ENCODE measurements at regions not wholly inside any gene's neighbourhood (a gene's known extent, or its start where the extent isn't known, plus 50 kb on each side); places are given as distances from the start of the nearest gene placed in this dataset.

GRCh38 chrX:143935601-143936000 lies 51.7 kb downstream of the UBE2NL start:
- Histone ChIP-seq H3K4me1 (no peaks in the 10 kb centered on the region), H3K36me3 (ENCODE audit: control insufficient read depth, insufficient read depth, low read length) (no peaks in the 10 kb centered on the region), H3K9me3 (no peaks in the 10 kb centered on the region), H3K4me3 (ENCODE audit: low read depth, low read length) (no peak overlapping the region), H3K27me3 (replicated peaks; ENCODE audit: control insufficient read depth, insufficient read depth, low read length) (no peaks in the 10 kb centered on the region)
- H3K4me3 Mint-ChIP-seq (ENCODE audit: unreplicated experiment) = no peak overlapping the region
- ChIA-PET POLR2A (no interaction called here), CTCF (no interaction called here)
- no peaks in the 10 kb centered on the region for H3K27me3 Mint-ChIP-seq (ENCODE audit: insufficient read depth, unreplicated experiment)
- H3K4me1 Mint-ChIP-seq (ENCODE audit: low read depth, unreplicated experiment) = no peaks in the 10 kb centered on the region
- no peak overlapping the region for H3K27ac Mint-ChIP-seq (ENCODE audit: unreplicated experiment)
- no peaks in the 10 kb centered on the region for H3K36me3 Mint-ChIP-seq (ENCODE audit: insufficient read depth, unreplicated experiment)
- intact Hi-C loops (cut with micrococcal nuclease; ENCODE audit: unreplicated experiment) = no loop called here
- DNase-seq = no peak
- H3K9me3 Mint-ChIP-seq (ENCODE audit: unreplicated experiment) = no peaks in the 10 kb centered on the region
- TF ChIP-seq, protein P1, sequence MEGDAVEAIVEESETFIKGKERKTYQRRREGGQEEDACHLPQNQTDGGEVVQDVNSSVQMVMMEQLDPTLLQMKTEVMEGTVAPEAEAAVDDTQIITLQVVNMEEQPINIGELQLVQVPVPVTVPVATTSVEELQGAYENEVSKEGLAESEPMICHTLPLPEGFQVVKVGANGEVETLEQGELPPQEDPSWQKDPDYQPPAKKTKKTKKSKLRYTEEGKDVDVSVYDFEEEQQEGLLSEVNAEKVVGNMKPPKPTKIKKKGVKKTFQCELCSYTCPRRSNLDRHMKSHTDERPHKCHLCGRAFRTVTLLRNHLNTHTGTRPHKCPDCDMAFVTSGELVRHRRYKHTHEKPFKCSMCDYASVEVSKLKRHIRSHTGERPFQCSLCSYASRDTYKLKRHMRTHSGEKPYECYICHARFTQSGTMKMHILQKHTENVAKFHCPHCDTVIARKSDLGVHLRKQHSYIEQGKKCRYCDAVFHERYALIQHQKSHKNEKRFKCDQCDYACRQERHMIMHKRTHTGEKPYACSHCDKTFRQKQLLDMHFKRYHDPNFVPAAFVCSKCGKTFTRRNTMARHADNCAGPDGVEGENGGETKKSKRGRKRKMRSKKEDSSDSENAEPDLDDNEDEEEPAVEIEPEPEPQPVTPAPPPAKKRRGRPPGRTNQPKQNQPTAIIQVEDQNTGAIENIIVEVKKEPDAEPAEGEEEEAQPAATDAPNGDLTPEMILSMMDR (IDR thresholded peaks at IDR 0.05; ENCODE audit: insufficient read depth in 1 of 2, low read depth in 1 of 2, low read length in 1 of 2, severe bottlenecking in 1 of 2, unreplicated experiment in 1 of 2) = no peak
- BruUV-seq (replicated peaks) = no TSS peak

GRCh38 chrX:143940119-143940518 lies 56.2 kb downstream of the UBE2NL start:
- H3K4me1 Mint-ChIP-seq (ENCODE audit: low read depth, unreplicated experiment) = no peaks in the 10 kb centered on the region
- no peaks in the 10 kb centered on the region for H3K27me3 Mint-ChIP-seq (ENCODE audit: insufficient read depth, unreplicated experiment)
- Histone ChIP-seq H3K4me1 (no peaks in the 10 kb centered on the region), H3K9me3 (no peaks in the 10 kb centered on the region), H3K27me3 (replicated peaks; ENCODE audit: control insufficient read depth, insufficient read depth, low read length) (no peaks in the 10 kb centered on the region), H3K36me3 (ENCODE audit: control insufficient read depth, insufficient read depth, low read length) (no peaks in the 10 kb centered on the region), H3K4me3 (ENCODE audit: low read depth, low read length) (no peak overlapping the region)
- ChIA-PET POLR2A (no interaction called here), CTCF (no interaction called here)
- no peak overlapping the region for H3K27ac Mint-ChIP-seq (ENCODE audit: unreplicated experiment)
- intact Hi-C loops (cut with micrococcal nuclease; ENCODE audit: unreplicated experiment) = no loop called here
- no peak overlapping the region for H3K4me3 Mint-ChIP-seq (ENCODE audit: unreplicated experiment)
- no TSS peak for BruUV-seq (replicated peaks)
- TF ChIP-seq, protein P1 (IDR thresholded peaks at IDR 0.05; ENCODE audit: insufficient read depth in 1 of 2, low read depth in 1 of 2, low read length in 1 of 2, severe bottlenecking in 1 of 2, unreplicated experiment in 1 of 2) = no peak
- no peak for DNase-seq
- H3K36me3 Mint-ChIP-seq (ENCODE audit: insufficient read depth, unreplicated experiment) = no peaks in the 10 kb centered on the region
- H3K9me3 Mint-ChIP-seq (ENCODE audit: unreplicated experiment) = no peaks in the 10 kb centered on the region

DNA sequence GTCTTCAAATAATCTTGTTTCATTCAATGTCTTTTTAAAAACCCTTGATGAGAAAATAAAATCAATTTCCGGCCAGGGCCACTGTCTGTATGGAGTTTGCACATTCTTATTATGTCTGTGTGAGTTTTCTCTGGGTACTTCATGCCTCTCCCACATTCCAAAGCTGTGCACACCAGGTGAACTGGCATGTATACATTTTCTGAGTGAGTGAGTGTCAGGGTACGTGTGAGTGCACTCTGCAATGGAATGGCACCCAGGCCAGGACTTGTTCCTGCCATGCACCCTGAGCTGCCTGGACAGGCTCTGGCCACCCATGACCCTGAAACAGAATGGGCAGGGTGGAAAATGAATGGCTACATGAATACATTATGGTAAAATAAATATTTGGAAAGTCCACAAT lies 61.3 kb downstream of the UBE2NL start:
- Mint-ChIP-seq H3K27ac (ENCODE audit: unreplicated experiment) (no peak overlapping the region), H3K4me3 (ENCODE audit: unreplicated experiment) (no peak overlapping the region), H3K9me3 (ENCODE audit: unreplicated experiment) (peaks cover 7% of the 10 kb centered on the region), H3K27me3 (ENCODE audit: insufficient read depth, unreplicated experiment) (no peaks in the 10 kb centered on the region), H3K36me3 (ENCODE audit: insufficient read depth, unreplicated experiment) (no peaks in the 10 kb centered on the region), H3K4me1 (ENCODE audit: low read depth, unreplicated experiment) (no peaks in the 10 kb centered on the region)
- Histone ChIP-seq H3K4me3 (ENCODE audit: low read depth, low read length) (no peak overlapping the region), H3K4me1 (no peaks in the 10 kb centered on the region), H3K9me3 (no peaks in the 10 kb centered on the region), H3K36me3 (ENCODE audit: control insufficient read depth, insufficient read depth, low read length) (no peaks in the 10 kb centered on the region), H3K27me3 (replicated peaks; ENCODE audit: control insufficient read depth, insufficient read depth, low read length) (no peaks in the 10 kb centered on the region)
- CTCF ChIA-PET = no interaction called here
- intact Hi-C loops (cut with micrococcal nuclease; ENCODE audit: unreplicated experiment) = no loop called here
- BruUV-seq (replicated peaks) = no TSS peak
- TF ChIP-seq, protein P1 (IDR thresholded peaks at IDR 0.05; ENCODE audit: insufficient read depth in 1 of 2, low read depth in 1 of 2, low read length in 1 of 2, severe bottlenecking in 1 of 2, unreplicated experiment in 1 of 2) = no peak
- no peak for DNase-seq
- POLR2A ChIA-PET = no interaction called here

Data from Caco-2 (cell line).